H1 (cell line): ENCODE measurements at regions not wholly inside any gene's neighbourhood (a gene's known extent, or its start where the extent isn't known, plus 50 kb on each side); places are given as distances from the start of the nearest gene placed in this dataset.

Source experiments
- GABPA ChIP-seq: IDR thresholded peaks from 2 replicates; pipeline ENCODE4 v1.6.1; 2011; ENCODE audit warnings: mild to moderate bottlenecking, low read length, moderate library complexity, borderline replicate concordance; ENCODE audit not compliant: insufficient read depth
- JUN ChIP-seq: IDR thresholded peaks from 2 replicates; pipeline ENCODE4 v1.6.1; 2011; ENCODE audit warnings: low read depth, mild to moderate bottlenecking, improper control_type of control experiment, low read length
- TCF12 ChIP-seq: IDR thresholded peaks from 2 replicates; pipeline ENCODE4 v1.6.1; 2011; ENCODE audit warnings: low read depth, mild to moderate bottlenecking, low read length
- TF ChIP-seq, protein P1 (sequence below): fragments of 300-600 bp; sonication (generic); IDR thresholded peaks from 2 replicates; pipeline ENCODE4 v1.7.1; 2012; ENCODE audit warnings: low read length, moderate library complexity, mild to moderate bottlenecking, inconsistent platforms; ENCODE audit not compliant: insufficient replicate concordance

DNA sequence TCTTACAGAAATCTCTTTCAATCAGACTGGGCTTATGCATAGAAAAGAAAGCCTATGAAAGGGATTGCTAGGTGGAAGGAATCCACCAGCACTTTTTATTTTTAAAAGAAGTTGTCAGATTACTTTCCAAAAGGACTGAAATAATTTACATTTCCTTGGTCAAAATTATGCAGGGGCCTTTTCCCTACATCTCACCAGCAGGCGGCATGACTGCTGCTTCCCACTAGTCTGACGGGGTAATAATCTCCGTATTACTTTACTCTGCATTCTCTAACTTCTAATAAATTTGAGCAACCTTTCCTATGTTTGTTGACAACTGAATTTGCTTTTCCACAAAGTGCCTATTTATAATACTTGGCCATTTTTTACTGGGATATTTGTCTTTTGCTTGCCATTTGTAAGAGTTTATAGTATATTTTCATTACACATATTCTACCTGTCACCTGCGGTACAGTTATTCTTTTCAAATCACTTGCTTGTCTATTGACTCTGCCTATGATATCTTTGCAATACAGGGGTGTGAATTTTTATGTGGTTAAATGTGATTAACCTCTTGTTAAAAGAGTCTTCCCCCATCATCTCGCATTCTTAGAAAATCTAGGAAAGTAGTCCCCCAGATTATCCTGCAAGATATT, 51.9 kb upstream of the USP47 start (continued):
- TF ChIP-seq, protein P1, sequence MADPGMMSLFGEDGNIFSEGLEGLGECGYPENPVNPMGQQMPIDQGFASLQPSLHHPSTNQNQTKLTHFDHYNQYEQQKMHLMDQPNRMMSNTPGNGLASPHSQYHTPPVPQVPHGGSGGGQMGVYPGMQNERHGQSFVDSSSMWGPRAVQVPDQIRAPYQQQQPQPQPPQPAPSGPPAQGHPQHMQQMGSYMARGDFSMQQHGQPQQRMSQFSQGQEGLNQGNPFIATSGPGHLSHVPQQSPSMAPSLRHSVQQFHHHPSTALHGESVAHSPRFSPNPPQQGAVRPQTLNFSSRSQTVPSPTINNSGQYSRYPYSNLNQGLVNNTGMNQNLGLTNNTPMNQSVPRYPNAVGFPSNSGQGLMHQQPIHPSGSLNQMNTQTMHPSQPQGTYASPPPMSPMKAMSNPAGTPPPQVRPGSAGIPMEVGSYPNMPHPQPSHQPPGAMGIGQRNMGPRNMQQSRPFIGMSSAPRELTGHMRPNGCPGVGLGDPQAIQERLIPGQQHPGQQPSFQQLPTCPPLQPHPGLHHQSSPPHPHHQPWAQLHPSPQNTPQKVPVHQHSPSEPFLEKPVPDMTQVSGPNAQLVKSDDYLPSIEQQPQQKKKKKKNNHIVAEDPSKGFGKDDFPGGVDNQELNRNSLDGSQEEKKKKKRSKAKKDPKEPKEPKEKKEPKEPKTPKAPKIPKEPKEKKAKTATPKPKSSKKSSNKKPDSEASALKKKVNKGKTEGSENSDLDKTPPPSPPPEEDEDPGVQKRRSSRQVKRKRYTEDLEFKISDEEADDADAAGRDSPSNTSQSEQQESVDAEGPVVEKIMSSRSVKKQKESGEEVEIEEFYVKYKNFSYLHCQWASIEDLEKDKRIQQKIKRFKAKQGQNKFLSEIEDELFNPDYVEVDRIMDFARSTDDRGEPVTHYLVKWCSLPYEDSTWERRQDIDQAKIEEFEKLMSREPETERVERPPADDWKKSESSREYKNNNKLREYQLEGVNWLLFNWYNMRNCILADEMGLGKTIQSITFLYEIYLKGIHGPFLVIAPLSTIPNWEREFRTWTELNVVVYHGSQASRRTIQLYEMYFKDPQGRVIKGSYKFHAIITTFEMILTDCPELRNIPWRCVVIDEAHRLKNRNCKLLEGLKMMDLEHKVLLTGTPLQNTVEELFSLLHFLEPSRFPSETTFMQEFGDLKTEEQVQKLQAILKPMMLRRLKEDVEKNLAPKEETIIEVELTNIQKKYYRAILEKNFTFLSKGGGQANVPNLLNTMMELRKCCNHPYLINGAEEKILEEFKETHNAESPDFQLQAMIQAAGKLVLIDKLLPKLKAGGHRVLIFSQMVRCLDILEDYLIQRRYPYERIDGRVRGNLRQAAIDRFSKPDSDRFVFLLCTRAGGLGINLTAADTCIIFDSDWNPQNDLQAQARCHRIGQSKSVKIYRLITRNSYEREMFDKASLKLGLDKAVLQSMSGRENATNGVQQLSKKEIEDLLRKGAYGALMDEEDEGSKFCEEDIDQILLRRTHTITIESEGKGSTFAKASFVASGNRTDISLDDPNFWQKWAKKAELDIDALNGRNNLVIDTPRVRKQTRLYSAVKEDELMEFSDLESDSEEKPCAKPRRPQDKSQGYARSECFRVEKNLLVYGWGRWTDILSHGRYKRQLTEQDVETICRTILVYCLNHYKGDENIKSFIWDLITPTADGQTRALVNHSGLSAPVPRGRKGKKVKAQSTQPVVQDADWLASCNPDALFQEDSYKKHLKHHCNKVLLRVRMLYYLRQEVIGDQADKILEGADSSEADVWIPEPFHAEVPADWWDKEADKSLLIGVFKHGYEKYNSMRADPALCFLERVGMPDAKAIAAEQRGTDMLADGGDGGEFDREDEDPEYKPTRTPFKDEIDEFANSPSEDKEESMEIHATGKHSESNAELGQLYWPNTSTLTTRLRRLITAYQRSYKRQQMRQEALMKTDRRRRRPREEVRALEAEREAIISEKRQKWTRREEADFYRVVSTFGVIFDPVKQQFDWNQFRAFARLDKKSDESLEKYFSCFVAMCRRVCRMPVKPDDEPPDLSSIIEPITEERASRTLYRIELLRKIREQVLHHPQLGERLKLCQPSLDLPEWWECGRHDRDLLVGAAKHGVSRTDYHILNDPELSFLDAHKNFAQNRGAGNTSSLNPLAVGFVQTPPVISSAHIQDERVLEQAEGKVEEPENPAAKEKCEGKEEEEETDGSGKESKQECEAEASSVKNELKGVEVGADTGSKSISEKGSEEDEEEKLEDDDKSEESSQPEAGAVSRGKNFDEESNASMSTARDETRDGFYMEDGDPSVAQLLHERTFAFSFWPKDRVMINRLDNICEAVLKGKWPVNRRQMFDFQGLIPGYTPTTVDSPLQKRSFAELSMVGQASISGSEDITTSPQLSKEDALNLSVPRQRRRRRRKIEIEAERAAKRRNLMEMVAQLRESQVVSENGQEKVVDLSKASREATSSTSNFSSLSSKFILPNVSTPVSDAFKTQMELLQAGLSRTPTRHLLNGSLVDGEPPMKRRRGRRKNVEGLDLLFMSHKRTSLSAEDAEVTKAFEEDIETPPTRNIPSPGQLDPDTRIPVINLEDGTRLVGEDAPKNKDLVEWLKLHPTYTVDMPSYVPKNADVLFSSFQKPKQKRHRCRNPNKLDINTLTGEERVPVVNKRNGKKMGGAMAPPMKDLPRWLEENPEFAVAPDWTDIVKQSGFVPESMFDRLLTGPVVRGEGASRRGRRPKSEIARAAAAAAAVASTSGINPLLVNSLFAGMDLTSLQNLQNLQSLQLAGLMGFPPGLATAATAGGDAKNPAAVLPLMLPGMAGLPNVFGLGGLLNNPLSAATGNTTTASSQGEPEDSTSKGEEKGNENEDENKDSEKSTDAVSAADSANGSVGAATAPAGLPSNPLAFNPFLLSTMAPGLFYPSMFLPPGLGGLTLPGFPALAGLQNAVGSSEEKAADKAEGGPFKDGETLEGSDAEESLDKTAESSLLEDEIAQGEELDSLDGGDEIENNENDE = no peak
- TF ChIP-seq GABPA (no peak), JUN (no peak), TCF12 (no peak)
